ENCODE measurements at regions not wholly inside any gene's neighbourhood (a gene's known extent, or its start where the extent isn't known, plus 50 kb on each side); places are given as distances from the start of the nearest gene placed in this dataset.

- no peaks in the 10 kb centered on the region for H3K9me3 ChIP-seq
- no peak overlapping the region for H3K4me3 ChIP-seq
- no peaks in the 10 kb centered on the region for H3K27me3 ChIP-seq
- no peaks in the 10 kb centered on the region for H3K4me1 ChIP-seq
- no peak overlapping the region for H3K27ac ChIP-seq (replicated peaks in 1 of 4)
- H3K36me3 ChIP-seq = no peaks in the 10 kb centered on the region
- TF ChIP-seq CTCF (IDR thresholded peaks at IDR 0.05) (no peak), POLR2AphosphoS5 (IDR thresholded peaks at IDR 0.05) (no peak), EP300 (IDR thresholded peaks at IDR 0.05) (no peak), POLR2A (IDR thresholded peaks at IDR 0.05; ENCODE audit: low read depth) (no peak)
- no peak for DNase-seq (ENCODE audit: extremely low spot score)
- intact Hi-C loops (cut with DNase I) = no loop called here
- 88% methylated on average over 4 of the region's 4 CpGs for WGBS
Observed at GRCh38 chr12:105858981-105859710, 279.6 kb downstream of the NUAK1 start.

DNA sequence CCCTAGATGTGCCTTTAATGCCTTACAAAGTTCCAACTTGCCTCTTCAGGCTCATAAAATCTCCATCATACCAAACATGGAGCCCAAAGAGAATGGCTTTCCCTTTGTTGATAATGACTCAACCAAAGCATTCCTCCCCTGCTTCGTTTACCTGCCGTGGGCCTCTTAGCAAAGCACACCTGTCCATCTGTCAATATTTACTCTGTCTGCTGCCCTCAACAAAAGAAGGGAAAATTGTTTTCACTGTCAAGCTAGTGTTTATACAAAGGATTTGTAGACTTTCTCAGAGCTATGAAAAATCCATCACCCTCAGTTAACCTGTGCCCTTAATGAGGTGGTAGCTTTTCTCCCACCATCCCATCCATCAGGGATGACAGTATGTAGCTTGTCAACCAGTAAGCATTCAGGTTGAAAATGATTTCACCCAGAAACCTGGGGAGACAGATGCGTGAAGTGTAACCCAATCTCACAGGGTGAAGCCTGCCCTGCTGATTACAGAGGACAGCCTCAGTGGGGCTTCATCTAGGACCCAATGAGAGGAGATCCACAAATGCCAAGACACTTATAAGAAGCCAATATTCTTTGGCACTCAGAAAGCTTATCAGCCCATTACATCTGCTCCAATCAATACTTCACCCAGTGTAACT is 278.1 kb downstream of the NUAK1 start:
- H3K4me3 ChIP-seq = no peak overlapping the region
- intact Hi-C loops (cut with DNase I) = no loop called here
- no peak for DNase-seq (ENCODE audit: extremely low spot score)
- no peaks in the 10 kb centered on the region for H3K9me3 ChIP-seq
- TF ChIP-seq CTCF (IDR thresholded peaks at IDR 0.05) = no peak
- no peak for TF ChIP-seq POLR2AphosphoS5 (IDR thresholded peaks at IDR 0.05)
- TF ChIP-seq EP300 (IDR thresholded peaks at IDR 0.05) = no peak
- H3K27me3 ChIP-seq = no peaks in the 10 kb centered on the region
- no peak overlapping the region for H3K27ac ChIP-seq (replicated peaks in 1 of 4)
- no peaks in the 10 kb centered on the region for H3K4me1 ChIP-seq
- 79% methylated on average over 3 of the region's 3 CpGs for WGBS
- no peaks in the 10 kb centered on the region for H3K36me3 ChIP-seq

- Histone ChIP-seq H3K4me3 (no peak overlapping the region), H3K27me3 (no peaks in the 10 kb centered on the region), H3K36me3 (no peaks in the 10 kb centered on the region), H3K27ac (replicated peaks in 1 of 4) (no peak overlapping the region), H3K9me3 (no peaks in the 10 kb centered on the region), H3K4me1 (no peaks in the 10 kb centered on the region)
- no peak for DNase-seq (ENCODE audit: extremely low spot score)
- intact Hi-C loops (cut with DNase I) = no loop called here
- TF ChIP-seq POLR2A (IDR thresholded peaks at IDR 0.05; ENCODE audit: low read depth) (no peak), CTCF (IDR thresholded peaks at IDR 0.05) (no peak), EP300 (IDR thresholded peaks at IDR 0.05) (no peak), POLR2AphosphoS5 (IDR thresholded peaks at IDR 0.05) (no peak)
- 61% methylated on average over 2 of the region's 2 CpGs for WGBS
Observed at GRCh38 chr12:105861227-105861626, 277.5 kb downstream of the NUAK1 start.

GRCh38 chr12:105862163-105862821 is 276.5 kb downstream of the NUAK1 start:
- Histone ChIP-seq H3K4me3 (no peak overlapping the region), H3K27ac (replicated peaks in 1 of 4) (no peak overlapping the region), H3K27me3 (no peaks in the 10 kb centered on the region), H3K4me1 (no peaks in the 10 kb centered on the region), H3K36me3 (no peaks in the 10 kb centered on the region), H3K9me3 (no peaks in the 10 kb centered on the region)
- intact Hi-C loops (cut with DNase I) = no loop called here
- no peak for DNase-seq (ENCODE audit: extremely low spot score)
- 88% methylated on average over 8 of the region's 10 CpGs for WGBS
- TF ChIP-seq POLR2A (IDR thresholded peaks at IDR 0.05; ENCODE audit: low read depth) = no peak
- TF ChIP-seq EP300 (IDR thresholded peaks at IDR 0.05) = no peak
- no peak for TF ChIP-seq POLR2AphosphoS5 (IDR thresholded peaks at IDR 0.05)
- TF ChIP-seq CTCF (IDR thresholded peaks at IDR 0.05) = no peak

Data from esophagus muscularis mucosa (tissue), 4 donors.